Parathyroid adenoma (tissue), 2 donors: ENCODE measurements at regions not wholly inside any gene's neighbourhood (a gene's known extent, or its start where the extent isn't known, plus 50 kb on each side); places are given as distances from the start of the nearest gene placed in this dataset.

Source experiments
- H2AFZ ChIP-seq: fragments of 300-600 bp; sonication (generic); one replicate; pipeline ENCODE4 v1.7.0; 2017; ENCODE audit warnings: antibody characterized with exemption, mild to moderate bottlenecking
- H3K27ac ChIP-seq: fragments of 300-600 bp; sonication (generic); one replicate; pipeline ENCODE4 v1.7.0; 2017
- H3K27me3 ChIP-seq: fragments of 300-600 bp; sonication (generic); one replicate; pipeline ENCODE4 v1.7.0; 2017; ENCODE audit warnings: low read length; ENCODE audit not compliant: control insufficient read depth, insufficient read depth
- H3K36me3 ChIP-seq: fragments of 300-600 bp; sonication (generic); one replicate; pipeline ENCODE4 v1.7.0; 2017; ENCODE audit warnings: low read length; ENCODE audit not compliant: control insufficient read depth, insufficient read depth
- H3K4me1 ChIP-seq: fragments of 300-600 bp; sonication (generic); one replicate; pipeline ENCODE4 v1.7.0; 2017; ENCODE audit warnings: control low read depth
- H3K4me2 ChIP-seq: fragments of 300-600 bp; sonication (generic); one replicate; pipeline ENCODE4 v1.7.0; 2017; ENCODE audit warnings: low read length
- H3K4me3 ChIP-seq: fragments of 300-600 bp; sonication (generic); one replicate; pipeline ENCODE4 v1.7.0; 2017; ENCODE audit warnings: low read depth, low read length
- H3K79me2 ChIP-seq: fragments of 300-600 bp; sonication (generic); one replicate; pipeline ENCODE4 v1.7.0; 2017; ENCODE audit warnings: control low read depth
- H3K9ac ChIP-seq: fragments of 300-600 bp; sonication (generic); one replicate; pipeline ENCODE4 v1.7.0; 2017; ENCODE audit warnings: mild to moderate bottlenecking
- H3K9me3 ChIP-seq: fragments of 300-600 bp; sonication (generic); one replicate; pipeline ENCODE4 v1.7.0; 2017; ENCODE audit warnings: low read length; ENCODE audit not compliant: control insufficient read depth
- CTCF ChIP-seq: fragments of 300-600 bp; sonication (generic); IDR thresholded peaks from one replicate; pipeline ENCODE4 v1.7.0; 2017; ENCODE audit warnings: antibody characterized with exemption, mild to moderate bottlenecking
- donor health status: primary hyperparathyroidism.

GRCh38 chr1:238199325-238199724 lies 308.6 kb upstream of the ZP4 start:
- H3K4me1 ChIP-seq: no peaks in the 10 kb centered on the region
- no peak overlapping the region for H3K4me2 ChIP-seq
- no peak for TF ChIP-seq CTCF
- H2AFZ ChIP-seq: no peak overlapping the region
- H3K4me3 ChIP-seq: no peak overlapping the region
- H3K27me3 ChIP-seq: no peaks in the 10 kb centered on the region
- no peak overlapping the region for H3K9ac ChIP-seq
- H3K27ac ChIP-seq: no peak overlapping the region
- no peaks in the 10 kb centered on the region for H3K79me2 ChIP-seq
- no peaks in the 10 kb centered on the region for H3K9me3 ChIP-seq
- H3K36me3 ChIP-seq: no peaks in the 10 kb centered on the region

GRCh38 chr1:238196516-238196915 lies 305.8 kb upstream of the ZP4 start:
- Histone ChIP-seq H3K27me3 (no peaks in the 10 kb centered on the region), H3K27ac (no peak overlapping the region), H3K9ac (no peak overlapping the region), H3K9me3 (no peaks in the 10 kb centered on the region), H2AFZ (no peak overlapping the region), H3K79me2 (no peaks in the 10 kb centered on the region), H3K4me2 (no peak overlapping the region), H3K4me1 (no peaks in the 10 kb centered on the region), H3K4me3 (no peak overlapping the region), H3K36me3 (no peaks in the 10 kb centered on the region)
- TF ChIP-seq CTCF: no peak

- H3K4me1 ChIP-seq: no peaks in the 10 kb centered on the region
- H3K79me2 ChIP-seq: no peaks in the 10 kb centered on the region
- no peaks in the 10 kb centered on the region for H3K9me3 ChIP-seq
- H2AFZ ChIP-seq: no peak overlapping the region
- no peak overlapping the region for H3K4me3 ChIP-seq
- no peaks in the 10 kb centered on the region for H3K36me3 ChIP-seq
- no peak overlapping the region for H3K9ac ChIP-seq
- H3K4me2 ChIP-seq: no peak overlapping the region
- no peak for TF ChIP-seq CTCF
- H3K27me3 ChIP-seq: no peaks in the 10 kb centered on the region
- H3K27ac ChIP-seq: no peak overlapping the region
Observed at GRCh38 chr1:238191170-238191569, 300.4 kb upstream of the ZP4 start.

GRCh38 chr1:238187575-238187949 lies 296.8 kb upstream of the ZP4 start:
- Histone ChIP-seq H3K4me1 (no peaks in the 10 kb centered on the region), H3K79me2 (no peaks in the 10 kb centered on the region), H3K36me3 (no peaks in the 10 kb centered on the region), H3K9me3 (no peaks in the 10 kb centered on the region), H3K27me3 (no peaks in the 10 kb centered on the region), H3K27ac (no peak overlapping the region), H3K9ac (no peak overlapping the region), H3K4me3 (no peak overlapping the region), H2AFZ (no peak overlapping the region), H3K4me2 (no peak overlapping the region)
- no peak for TF ChIP-seq CTCF

GRCh38 chr1:238186887-238187574 lies 296.3 kb upstream of the ZP4 start:
- Histone ChIP-seq H3K27me3 (no peaks in the 10 kb centered on the region), H3K79me2 (no peaks in the 10 kb centered on the region), H3K9me3 (no peaks in the 10 kb centered on the region), H3K4me1 (no peaks in the 10 kb centered on the region), H3K9ac (no peak overlapping the region), H3K36me3 (no peaks in the 10 kb centered on the region), H3K27ac (no peak overlapping the region), H3K4me2 (no peak overlapping the region), H2AFZ (no peak overlapping the region), H3K4me3 (no peak overlapping the region)
- no peak for TF ChIP-seq CTCF
